Amygdala (tissue), 56 donors: ENCODE measurements at regions not wholly inside any gene's neighbourhood (a gene's known extent, or its start where the extent isn't known, plus 50 kb on each side); places are given as distances from the start of the nearest gene placed in this dataset.
"Not testable (repeated sequence)": the region's sequence is repeated elsewhere in the genome, so short reads cannot be mapped to it uniquely, and the experiment has no call there.

Experiments
- DNase-seq, 56 donors: peaks; one replicate each; lab custom pipeline; 2025; lab: John Stamatoyannopoulos, UW

DNA sequence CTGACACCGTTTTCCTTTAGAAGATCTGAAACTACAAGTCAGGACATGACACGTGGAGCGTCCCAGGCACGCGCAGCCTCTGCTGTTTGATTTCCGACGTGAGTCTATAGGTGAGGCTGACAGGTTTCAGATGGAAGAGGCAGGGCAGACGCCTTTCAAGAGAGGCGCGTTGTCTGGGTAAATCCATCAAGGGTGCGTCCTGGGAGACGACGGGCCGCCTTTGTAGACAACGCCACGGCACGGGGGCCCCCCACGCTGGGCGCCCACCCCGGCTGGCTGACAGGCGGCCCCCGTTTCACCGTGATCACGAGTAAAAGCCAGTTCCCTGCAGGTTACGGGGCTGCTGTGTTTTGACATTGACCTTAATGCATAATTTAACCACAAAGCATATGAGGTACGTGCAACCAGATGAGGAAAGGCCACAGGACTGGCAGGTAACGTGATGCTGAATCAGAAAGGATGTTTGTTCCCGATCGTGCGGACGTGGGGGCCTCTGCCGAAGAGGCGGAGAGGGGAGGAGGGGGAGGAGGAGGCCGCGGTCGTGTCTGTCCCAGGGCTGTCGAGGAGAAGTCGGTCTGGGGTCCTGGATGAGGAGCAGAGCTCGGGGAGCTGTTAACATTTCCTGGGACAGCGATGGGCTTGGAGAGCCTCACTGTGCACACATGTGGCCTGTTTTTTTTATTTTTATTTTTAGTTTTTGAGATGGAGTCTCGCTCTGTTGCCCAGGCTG lies 51.1 kb upstream of the PPP2R3B start:
- no peak for DNase-seq

DNA sequence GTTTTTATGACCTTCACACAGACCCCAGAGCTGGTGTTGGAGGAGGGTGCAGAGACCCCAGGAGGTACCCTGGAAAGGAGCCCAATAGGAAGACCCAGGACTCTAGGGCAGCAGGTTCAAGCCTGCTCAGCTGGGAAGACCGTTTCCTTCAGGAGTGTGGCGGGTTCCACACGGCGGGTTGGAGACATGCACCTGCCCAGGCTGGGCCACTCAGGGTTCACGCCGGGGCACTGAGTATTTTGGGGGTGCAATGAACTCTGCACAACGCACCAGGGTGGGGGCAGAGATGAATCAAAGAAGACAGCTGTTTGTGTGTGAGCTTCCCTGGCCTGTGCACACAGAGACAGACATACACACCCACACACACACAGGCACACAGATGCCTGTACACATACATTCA lies 52.5 kb upstream of the PPP2R3B start:
- DNase-seq = no peak

DNA sequence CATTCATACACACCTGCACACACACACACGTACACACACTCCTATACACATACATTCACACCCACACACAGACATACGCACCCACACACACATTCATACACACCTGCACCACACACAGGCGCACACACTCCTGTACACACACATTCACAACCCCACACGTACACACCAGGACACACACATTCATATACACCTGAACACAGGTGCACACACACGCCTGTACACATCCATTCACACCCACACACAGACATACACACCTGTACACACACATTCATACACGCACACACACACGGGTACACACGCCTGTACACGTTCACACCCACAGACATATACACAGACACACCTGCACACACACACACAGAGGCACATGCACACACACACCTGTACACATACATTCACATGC lies 53.0 kb upstream of the PPP2R3B start:
- DNase-seq = no peak

DNA sequence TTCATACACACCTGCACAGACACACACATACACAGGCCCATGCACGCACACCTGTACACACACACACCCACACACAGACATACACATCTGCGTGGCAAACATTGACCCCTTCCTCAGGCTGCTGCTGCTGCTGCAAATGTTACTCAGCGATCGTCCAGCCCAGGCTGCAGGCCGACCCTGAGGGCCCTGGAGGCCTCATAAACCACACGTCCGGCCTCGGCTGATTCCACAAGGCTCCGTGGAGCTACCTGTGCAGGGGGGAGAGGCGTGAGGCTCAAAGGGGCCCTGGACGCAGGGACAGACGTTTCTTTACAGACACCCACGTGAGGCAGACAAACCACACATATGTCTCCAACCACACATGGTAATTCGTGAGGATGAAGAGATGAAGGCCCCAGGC lies 53.9 kb upstream of the PPP2R3B start:
- no peak for DNase-seq

DNA sequence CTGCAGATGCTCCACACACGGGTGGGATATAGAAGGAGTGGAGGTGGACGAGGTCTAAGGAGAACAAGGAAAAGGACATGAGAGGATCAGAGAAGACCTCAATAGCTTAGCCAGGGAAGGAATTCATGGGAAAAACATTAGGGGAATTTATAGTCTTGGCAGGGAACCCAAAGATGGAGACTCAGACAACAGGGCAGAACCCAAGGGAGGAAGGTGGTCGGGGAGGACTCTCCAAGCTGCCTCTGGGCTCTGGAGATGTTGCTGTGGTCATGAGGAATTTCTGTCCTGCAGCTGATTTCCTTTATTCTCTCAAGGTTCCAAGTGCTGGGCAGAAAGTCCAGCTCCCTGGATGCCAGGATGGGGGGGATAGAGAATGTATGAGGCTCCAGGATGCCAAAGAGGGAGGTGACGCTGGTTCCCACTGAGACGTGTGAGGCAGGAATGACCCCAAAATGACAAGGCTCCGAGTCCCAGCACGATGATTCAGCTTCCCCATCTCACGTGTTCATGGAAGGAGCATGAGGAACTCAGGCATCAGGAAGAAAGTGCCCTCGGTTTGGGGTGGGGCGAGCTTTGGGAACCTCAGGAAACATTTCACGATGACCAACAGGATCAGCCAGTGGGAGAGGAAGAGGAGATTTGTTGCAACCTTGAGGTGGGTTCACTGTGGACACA lies 57.0 kb upstream of the PPP2R3B start:
- DNase-seq = no peak

DNA sequence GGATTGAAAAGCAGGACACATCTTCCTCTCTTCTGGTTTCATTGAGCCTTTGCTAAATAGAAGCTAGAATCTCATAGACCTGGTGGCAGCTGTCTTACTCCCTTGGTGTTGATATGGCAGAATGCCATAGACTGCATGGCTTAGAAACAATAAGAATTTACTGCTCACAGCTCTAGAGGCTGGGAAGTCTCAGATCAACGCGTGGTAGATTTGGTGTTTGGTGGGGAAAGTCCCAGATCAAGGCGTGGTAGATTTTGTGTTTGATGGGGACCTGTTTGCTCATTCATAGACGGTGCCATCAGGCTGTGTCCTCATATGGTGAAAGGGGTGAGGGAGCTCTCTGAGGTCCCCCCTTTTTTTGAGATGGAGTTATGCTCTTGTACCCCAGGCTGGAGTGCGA lies 57.6 kb upstream of the PPP2R3B start:
- DNase-seq = no peak

DNA sequence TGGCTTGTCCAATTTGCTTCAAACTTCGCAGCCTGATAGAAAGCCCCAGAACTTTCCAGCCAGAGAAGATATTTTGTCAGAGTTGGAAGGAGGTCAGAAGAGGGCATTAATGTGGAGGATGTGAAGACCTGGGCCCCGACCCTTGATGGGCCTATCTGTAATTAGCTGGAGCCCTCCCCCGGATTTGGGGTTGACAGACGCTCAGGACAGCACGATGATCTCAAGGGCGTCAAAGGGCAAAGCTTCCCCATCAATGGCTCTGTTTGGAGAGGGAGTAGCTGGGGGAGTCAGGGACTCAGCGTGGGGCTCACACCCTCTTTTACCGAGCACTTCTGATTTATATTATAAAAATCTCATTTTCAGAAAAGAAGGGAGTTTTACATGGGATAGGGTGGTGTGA lies 59.0 kb upstream of the PPP2R3B start:
- DNase-seq = no peak

DNA sequence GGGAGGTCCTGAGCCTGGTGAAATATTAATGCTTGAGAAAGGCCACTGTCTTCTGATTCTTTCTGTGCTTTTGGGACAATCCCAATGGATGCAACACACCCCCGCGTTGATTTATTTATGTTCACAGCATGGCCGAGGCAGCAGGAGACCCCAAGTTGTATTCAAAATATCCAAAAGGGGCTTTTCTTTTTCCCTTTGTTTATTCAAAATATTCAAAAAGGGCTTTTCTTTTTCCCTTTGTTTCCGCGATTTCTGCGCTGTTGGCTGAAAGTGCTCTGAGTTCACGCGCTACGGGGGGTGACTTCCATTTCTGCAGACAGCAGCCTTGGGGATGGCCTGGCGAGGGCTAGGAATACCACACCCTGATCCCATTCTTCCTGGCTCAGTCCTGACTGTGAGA lies 59.5 kb upstream of the PPP2R3B start:
- DNase-seq = no peak

DNA sequence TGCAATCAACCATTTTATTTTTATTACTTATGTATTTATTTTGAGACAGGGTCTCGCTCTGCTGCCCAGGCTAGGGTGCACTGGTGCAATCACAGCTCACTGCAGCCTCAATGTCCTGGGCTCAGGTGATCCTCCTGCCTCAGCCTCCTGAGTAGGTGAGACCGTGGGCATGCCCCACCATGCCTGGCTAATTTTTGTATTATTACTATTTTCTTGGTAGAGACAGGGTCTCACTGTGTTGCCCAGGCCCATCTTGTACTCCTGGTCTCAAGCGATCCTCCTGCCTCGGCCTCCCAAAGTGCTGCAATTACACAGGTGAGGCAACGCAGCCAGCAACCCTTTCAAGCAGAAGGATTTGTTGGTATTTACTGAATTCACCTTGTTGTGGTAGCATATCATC lies 60.3 kb upstream of the PPP2R3B start:
- DNase-seq = no peak

DNA sequence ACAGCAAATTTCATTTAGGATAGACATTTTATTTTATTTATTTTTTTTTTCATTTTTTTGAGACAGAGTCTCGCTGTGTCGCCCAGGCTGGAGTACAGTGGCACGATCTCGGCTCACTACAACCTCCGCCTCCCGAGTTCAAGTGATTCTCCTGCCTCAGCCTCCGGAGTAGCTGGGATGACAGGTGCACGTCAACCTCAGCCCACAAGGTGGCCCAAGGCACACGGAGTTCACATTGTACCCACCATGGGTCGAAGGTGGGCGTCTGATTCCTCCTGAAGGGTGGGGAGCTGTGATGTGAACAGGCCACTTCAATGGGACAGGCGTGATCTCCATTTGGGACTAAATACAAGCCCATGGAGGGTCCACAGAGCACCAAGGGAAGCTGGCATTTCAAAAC lies 65.0 kb upstream of the PPP2R3B start:
- not testable (repeated sequence) for DNase-seq

DNA sequence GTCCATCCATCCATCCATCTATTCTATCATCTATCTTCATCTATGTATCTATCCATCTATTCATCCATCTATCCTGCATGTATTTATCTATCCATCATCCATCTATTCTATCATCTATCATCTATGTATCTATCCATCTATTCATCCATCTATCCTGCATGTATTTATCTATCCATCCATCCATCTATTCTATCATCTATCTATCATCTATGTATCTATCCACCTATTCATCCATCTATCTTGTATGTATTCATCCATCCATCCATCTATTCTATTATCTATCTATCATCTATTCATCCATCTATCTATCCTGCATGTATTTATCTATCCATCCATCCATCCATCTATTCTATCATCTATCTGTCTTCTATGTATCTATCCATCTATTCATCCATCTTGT lies 65.9 kb upstream of the PPP2R3B start:
- DNase-seq = no peak

DNA sequence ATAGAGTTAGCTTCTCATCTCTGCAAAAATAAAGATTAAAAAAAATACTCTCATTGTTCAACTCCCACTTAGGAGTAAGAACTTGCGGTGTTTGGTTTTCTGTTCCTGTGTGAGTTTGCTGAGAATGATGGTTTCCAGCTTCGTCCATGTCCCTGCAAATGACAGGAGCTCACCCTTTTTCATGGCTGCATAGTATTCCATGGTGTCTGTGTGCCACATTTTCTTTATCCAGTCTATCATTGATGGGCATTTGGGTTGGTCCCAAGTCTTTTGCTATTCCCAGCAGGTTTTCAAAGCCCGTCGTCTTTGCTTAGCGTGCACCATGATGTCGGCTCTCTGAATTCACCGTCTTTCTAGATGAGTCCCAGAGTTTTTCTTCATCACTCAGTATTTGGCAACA lies 67.8 kb upstream of the PPP2R3B start:
- not testable (repeated sequence) for DNase-seq

DNA sequence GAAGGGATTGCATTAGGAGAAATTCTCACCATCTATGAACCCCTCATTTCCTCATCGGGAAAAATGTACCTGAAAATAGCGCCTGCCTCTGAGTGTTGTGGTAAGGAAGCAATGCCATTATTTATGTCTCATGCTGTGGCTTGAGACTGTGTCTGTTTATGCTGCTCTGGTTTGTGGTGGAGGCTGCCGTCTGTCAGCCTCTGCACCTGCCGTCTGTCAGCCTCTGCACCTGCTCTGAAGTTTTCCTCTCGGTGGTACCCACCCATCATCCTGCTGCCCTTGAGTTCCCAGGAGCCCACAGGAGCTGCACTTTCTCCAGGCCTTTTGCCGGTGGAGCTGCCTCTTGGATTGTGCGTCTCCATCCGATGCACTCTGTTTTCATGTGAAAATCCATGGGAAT lies 68.5 kb upstream of the PPP2R3B start:
- no peak for DNase-seq

DNA sequence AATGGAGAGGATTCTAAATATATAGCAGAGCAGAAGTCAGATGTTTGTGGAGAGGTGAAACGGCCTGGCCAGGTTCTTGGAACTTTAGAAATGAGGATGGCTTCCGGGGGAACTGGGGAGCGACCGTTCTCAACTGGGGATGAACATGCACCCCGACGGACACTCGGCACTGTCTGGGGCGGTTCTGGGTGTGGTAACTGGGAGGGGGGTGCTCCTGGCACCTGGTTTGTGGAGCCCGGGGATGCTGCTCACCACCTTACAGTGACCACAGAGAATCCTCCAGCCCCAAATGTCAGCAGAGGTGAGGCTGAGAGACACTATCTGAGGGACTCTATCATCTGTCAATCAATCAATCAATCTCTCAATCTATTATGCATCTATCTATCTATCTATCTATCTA lies 69.0 kb upstream of the PPP2R3B start:
- no peak for DNase-seq

DNA sequence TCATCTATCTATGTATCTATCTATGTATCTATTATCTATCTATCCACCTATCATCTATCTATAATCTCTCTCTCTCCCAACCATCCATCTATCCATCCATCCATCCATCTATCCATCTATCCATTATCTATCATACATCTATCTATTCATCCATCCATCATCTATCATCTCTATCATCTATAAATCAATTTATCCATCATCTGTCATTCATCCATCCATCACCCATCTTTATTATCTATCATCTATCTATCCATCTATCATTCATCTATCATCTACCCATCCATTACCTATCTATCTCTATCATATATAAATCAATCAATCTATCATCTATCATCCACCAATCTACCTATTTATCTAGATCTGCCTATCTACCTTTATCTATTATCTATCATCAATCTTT lies 69.4 kb upstream of the PPP2R3B start:
- DNase-seq = no peak

DNA sequence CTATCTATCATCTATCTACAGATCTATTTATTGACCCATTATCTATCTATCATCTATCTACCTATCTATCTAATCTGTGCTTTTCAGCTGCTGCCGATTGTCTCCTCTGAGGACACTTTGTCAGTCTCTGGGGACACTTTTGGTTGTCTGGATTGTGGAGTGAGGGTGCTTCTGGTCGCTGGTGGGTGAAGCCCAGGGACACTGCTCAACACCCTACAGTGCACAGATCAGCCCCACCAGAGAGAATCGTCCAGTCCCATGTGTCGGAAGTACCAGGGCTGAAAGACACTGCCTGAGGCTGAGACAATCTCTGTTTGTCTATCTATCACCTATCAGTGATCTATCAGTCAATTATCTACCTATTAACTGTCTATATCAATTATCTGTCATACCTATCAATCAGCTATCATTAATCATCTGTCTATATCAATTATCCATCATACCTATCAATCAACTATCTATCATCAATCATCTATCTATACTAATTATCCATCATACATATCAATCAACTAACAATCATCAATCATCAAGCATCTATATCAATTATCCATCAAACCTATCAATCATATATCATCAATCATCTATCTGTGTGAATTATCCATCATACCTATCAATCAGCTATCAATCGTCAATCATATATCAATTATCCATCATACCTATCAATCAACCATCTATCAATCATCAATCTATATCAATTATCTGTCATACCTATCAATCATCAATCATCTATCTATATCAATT lies 70.0 kb upstream of the PPP2R3B start:
- DNase-seq = no peak

DNA sequence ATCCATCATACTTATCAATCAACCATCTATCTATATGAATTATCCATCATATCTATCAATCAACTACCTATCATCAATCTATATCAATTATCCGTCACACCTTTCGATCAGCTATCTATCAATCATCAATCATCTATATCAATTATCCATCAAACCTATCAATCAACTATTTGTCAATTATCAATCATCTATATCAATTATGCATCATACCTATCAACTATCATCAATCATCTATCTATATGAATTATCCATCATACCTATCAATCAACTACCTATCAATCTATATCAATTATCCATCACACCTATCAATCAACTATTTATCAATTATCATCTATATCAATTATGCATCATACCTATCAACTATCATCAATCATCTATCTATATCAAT lies 70.6 kb upstream of the PPP2R3B start:
- DNase-seq = no peak

DNA sequence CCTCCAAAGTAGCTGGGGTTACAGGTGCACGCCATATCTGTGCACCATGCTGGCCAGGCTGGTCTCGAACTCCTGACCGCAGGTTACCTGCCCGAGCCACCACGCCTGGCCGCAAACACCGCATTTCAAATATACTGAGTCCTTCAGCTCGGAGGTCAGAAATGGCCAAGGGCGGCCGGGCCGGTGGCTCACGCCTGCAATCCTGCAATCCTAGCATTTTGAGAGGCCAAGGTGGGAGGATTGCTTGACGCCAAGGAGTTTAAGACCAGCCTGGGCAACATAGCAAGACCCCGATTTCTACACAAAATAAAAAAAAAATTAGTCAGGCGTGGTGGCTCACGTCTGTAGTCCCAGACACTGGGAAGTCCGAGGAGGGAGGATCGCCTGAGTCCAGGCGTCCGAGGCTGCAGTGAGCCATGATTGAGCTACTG lies 71.9 kb upstream of the PPP2R3B start:
- DNase-seq = no peak

DNA sequence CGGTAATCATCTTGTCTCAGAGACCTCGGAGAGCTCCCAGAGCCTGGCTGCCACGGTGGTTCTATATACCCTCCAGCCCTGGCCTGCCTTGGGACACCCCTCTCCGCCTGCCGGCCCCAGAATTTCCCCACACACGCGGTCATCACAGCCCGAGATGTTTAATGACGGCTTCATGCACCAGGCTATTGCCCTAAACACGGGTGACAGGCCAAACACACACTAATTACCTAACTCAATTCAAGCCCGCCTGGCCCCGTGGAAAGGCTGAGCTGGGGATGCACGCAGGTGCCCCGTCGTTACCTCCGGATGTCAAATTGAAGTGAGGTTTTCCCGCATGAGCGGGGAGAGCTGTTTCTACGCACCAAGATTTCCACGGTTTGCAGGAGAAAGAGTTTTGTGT lies 72.9 kb upstream of the PPP2R3B start:
- no peak for DNase-seq

DNA sequence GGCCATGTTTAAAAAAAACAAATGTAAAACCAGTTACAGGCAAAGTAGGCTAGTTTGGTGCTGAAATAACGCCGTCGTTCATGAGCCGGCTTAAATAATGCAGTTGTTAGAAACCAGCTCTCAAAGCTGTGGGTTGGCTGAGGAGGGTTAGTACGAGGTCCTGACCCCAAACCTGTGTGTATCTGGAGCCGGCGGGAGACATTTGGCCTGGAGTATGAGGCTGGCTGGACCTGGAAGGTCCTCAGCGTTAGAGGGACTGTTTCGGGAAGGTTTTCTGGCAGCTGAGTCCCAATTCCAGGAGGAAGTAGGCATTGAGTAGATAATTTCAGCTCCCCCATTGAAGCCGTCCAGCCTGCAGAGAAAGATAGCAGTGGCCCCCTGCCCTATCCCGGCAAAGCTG lies 73.4 kb upstream of the PPP2R3B start:
- no peak for DNase-seq

DNA sequence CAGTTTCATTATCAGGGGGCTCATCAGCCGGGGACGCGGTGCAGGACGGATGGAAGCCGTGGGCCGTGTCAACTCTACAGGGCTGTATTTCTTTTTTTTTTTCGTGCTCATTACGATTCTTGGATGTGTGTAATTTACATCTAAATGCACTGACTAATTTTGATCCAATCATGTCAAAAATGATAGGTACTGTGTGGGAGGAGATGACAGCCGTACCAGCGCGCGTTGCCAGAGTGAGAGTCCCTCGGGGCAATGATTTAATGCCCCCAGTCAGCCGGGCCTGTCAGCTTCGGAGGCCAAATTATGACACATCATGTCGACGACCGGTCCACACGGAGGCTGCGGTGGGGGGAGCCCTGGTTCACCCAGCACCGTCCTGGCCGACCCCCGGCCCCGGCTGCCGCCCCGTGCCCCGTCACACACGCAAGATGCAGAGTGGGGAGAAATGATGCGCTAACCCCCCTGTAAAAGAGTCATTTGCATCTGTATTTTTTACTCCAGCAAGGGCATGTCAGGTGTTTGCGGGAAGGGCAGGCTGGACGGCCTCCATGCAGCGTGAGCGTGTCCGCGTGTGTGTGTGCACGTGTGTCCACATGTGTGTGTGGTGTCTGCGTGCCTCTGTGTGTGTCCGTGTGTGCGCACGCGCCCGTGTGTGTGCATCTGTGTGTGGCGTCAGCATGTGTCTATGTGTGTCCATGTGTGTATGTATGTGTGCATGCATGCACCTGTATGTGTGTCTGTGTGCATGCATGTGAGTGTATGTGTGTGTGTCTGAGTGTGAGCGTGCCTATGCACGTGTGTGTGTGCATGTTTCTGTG lies 74.3 kb upstream of the PPP2R3B start:
- no peak for DNase-seq
